Mesendoderm (in vitro differentiated cells): ENCODE measurements at regions not wholly inside any gene's neighbourhood (a gene's known extent, or its start where the extent isn't known, plus 50 kb on each side); places are given as distances from the start of the nearest gene placed in this dataset.
A peak's percentile ranks its signal among the peaks of the same experiment; 100 is the strongest.
"Not testable (repeated sequence)": the region's sequence is repeated elsewhere in the genome, so short reads cannot be mapped to it uniquely, and the experiment has no call there.

Source experiments
- DNase-seq: peaks from one replicate; pipeline ENCODE4 v3.0.0; 2013
- H2AK5ac ChIP-seq: 2 replicates; pipeline ENCODE4 v1.6.1; 2013; ENCODE audit warnings: low read length, inconsistent platforms
- H2BK120ac ChIP-seq: 2 replicates; pipeline ENCODE4 v1.6.1; 2013; ENCODE audit warnings: low read depth, mild to moderate bottlenecking, low read length, moderate library complexity, mixed read lengths
- H2BK15ac ChIP-seq: replicated peaks from 2 replicates; pipeline ENCODE4 v1.6.1; 2013; ENCODE audit warnings: low read depth, mild to moderate bottlenecking, moderate library complexity
- H2BK5ac ChIP-seq: 2 replicates; pipeline ENCODE4 v1.6.1; 2013; ENCODE audit warnings: low read length, inconsistent platforms
- H3K18ac ChIP-seq: 2 replicates; pipeline ENCODE4 v1.6.1; 2013; ENCODE audit warnings: mild to moderate bottlenecking, low read length, mixed read lengths
- H3K23ac ChIP-seq: one replicate; pipeline ENCODE4 v1.6.1; 2013; ENCODE audit warnings: low read length
- H3K27ac ChIP-seq: 2 replicates; pipeline ENCODE4 v1.5.1; 2013; ENCODE audit warnings: low read depth, mild to moderate bottlenecking, inconsistent platforms, low read length, moderate library complexity
- H3K27me3 ChIP-seq: 2 replicates; pipeline ENCODE4 v1.6.1; 2013; ENCODE audit warnings: low read length, control low read depth, mild to moderate bottlenecking, inconsistent platforms; ENCODE audit not compliant: insufficient read depth, poor library complexity
- H3K36me3 ChIP-seq: 2 replicates; pipeline ENCODE4 v1.6.1; 2013; ENCODE audit warnings: low read length, inconsistent platforms; ENCODE audit not compliant: control insufficient read depth, insufficient read depth
- H3K4ac ChIP-seq: one replicate; pipeline ENCODE4 v1.6.1; 2013; ENCODE audit warnings: low read depth, mild to moderate bottlenecking, low read length, moderate library complexity
- H3K4me1 ChIP-seq: 2 replicates; pipeline ENCODE4 v1.6.1; 2013; ENCODE audit warnings: low read depth, low read length, inconsistent platforms; ENCODE audit not compliant: control insufficient read depth
- H3K4me2 ChIP-seq: 2 replicates; pipeline ENCODE4 v1.6.1; 2013; ENCODE audit warnings: low read length
- H3K4me3 ChIP-seq: 2 replicates; pipeline ENCODE4 v1.5.1; 2013; ENCODE audit warnings: mild to moderate bottlenecking, low read length
- H3K56ac ChIP-seq: one replicate; pipeline ENCODE4 v1.6.1; 2013; ENCODE audit warnings: low read length
- H3K79me1 ChIP-seq: 2 replicates; pipeline ENCODE4 v1.6.1; 2013; ENCODE audit warnings: low read length, inconsistent platforms
- H3K79me2 ChIP-seq: 2 replicates; pipeline ENCODE4 v1.6.1; 2013; ENCODE audit warnings: mild to moderate bottlenecking, low read length; ENCODE audit not compliant: control insufficient read depth, insufficient read depth
- H3K9ac ChIP-seq: 2 replicates; pipeline ENCODE4 v1.6.1; 2013; ENCODE audit warnings: low read length, inconsistent platforms
- H4K5ac ChIP-seq: one replicate; pipeline ENCODE4 v1.6.1; 2013; ENCODE audit warnings: low read length
- H4K8ac ChIP-seq: one replicate; pipeline ENCODE4 v1.6.1; 2013; ENCODE audit warnings: low read depth, mild to moderate bottlenecking, control low read depth, low read length, moderate library complexity
- WGBS: extraction: QIAGEN DNeasy Blood & Tissue Kit; methylation state at CpG from one replicate; pipeline ENCODE4 v1.1.7; 2013; ENCODE audit warnings: low lambda C conversion rate, missing lambda C conversion rate; ENCODE audit not compliant: insufficient coverage; ENCODE audit errors: extremely low coverage; 5-methylcytosine and 5-hydroxymethylcytosine counted together

GRCh38 chr18:78800102-78800851 is 179.3 kb upstream of the SALL3 start:
- H2AK5ac ChIP-seq, H4K5ac ChIP-seq, H2BK5ac ChIP-seq, H3K79me1 ChIP-seq, H3K18ac ChIP-seq, H3K27ac ChIP-seq, H4K8ac ChIP-seq, DNase-seq, H3K4me3 ChIP-seq, H3K23ac ChIP-seq, H3K4ac ChIP-seq, H3K56ac ChIP-seq, H3K27me3 ChIP-seq, H3K9ac ChIP-seq, H3K36me3 ChIP-seq, H2BK120ac ChIP-seq, H2BK15ac ChIP-seq, H3K79me2 ChIP-seq, H3K4me2 ChIP-seq, H3K4me1 ChIP-seq: not testable (repeated sequence)
- WGBS: no CpG with 5 or more reads among the region's 14 CpGs

- no CpG with 5 or more reads among the region's 7 CpGs for WGBS
- no peak overlapping the region for H3K18ac ChIP-seq
- H2BK120ac ChIP-seq: no peak overlapping the region
- DNase-seq: no peak
- H3K4ac ChIP-seq: no peak overlapping the region
- no peak overlapping the region for H2BK15ac ChIP-seq
- no peaks in the 10 kb centered on the region for H3K36me3 ChIP-seq
- H2AK5ac ChIP-seq: no peak overlapping the region
- H3K23ac ChIP-seq: no peak overlapping the region
- no peaks in the 10 kb centered on the region for H3K79me1 ChIP-seq
- no peaks in the 10 kb centered on the region for H3K4me1 ChIP-seq
- H3K4me3 ChIP-seq: no peak overlapping the region
- H3K27me3 ChIP-seq: no peaks in the 10 kb centered on the region
- no peak overlapping the region for H2BK5ac ChIP-seq
- H4K5ac ChIP-seq: no peak overlapping the region
- H4K8ac ChIP-seq: no peak overlapping the region
- H3K9ac ChIP-seq: no peak overlapping the region
- peak overlapping the region; percentile 15 for H3K56ac ChIP-seq
- no peaks in the 10 kb centered on the region for H3K79me2 ChIP-seq
- no peak overlapping the region for H3K4me2 ChIP-seq
- H3K27ac ChIP-seq: no peak overlapping the region
Observed at GRCh38 chr18:78801011-78801410, 178.6 kb upstream of the SALL3 start.

GRCh38 chr18:78803104-78803503 is 176.5 kb upstream of the SALL3 start:
- H3K4me1 ChIP-seq: no peaks in the 10 kb centered on the region
- H3K36me3 ChIP-seq: no peaks in the 10 kb centered on the region
- no peak overlapping the region for H3K18ac ChIP-seq
- no peak overlapping the region for H3K56ac ChIP-seq
- H3K27me3 ChIP-seq: no peaks in the 10 kb centered on the region
- no peak overlapping the region for H3K9ac ChIP-seq
- no peak overlapping the region for H3K4ac ChIP-seq
- H2BK5ac ChIP-seq: no peak overlapping the region
- no CpG with 5 or more reads among the region's 9 CpGs for WGBS
- no peaks in the 10 kb centered on the region for H3K79me1 ChIP-seq
- no peak overlapping the region for H2BK15ac ChIP-seq
- no peak overlapping the region for H2BK120ac ChIP-seq
- no peak overlapping the region for H4K8ac ChIP-seq
- H2AK5ac ChIP-seq: no peak overlapping the region
- no peak overlapping the region for H3K23ac ChIP-seq
- no peak overlapping the region for H4K5ac ChIP-seq
- H3K4me3 ChIP-seq: no peak overlapping the region
- no peak overlapping the region for H3K4me2 ChIP-seq
- H3K79me2 ChIP-seq: no peaks in the 10 kb centered on the region
- no peak for DNase-seq
- H3K27ac ChIP-seq: no peak overlapping the region

- Histone ChIP-seq H3K36me3 (no peaks in the 10 kb centered on the region), H3K4ac (no peak overlapping the region), H3K18ac (no peak overlapping the region), H3K23ac (no peak overlapping the region), H3K27me3 (no peaks in the 10 kb centered on the region), H2BK120ac (no peak overlapping the region), H3K56ac (no peak overlapping the region), H3K4me3 (no peak overlapping the region), H3K27ac (no peak overlapping the region), H2BK15ac (no peak overlapping the region), H3K4me2 (no peak overlapping the region), H4K8ac (no peak overlapping the region), H3K4me1 (no peaks in the 10 kb centered on the region), H3K79me1 (no peaks in the 10 kb centered on the region), H3K9ac (no peak overlapping the region), H3K79me2 (no peaks in the 10 kb centered on the region), H2AK5ac (no peak overlapping the region), H4K5ac (no peak overlapping the region), H2BK5ac (no peak overlapping the region)
- no CpG with 5 or more reads among the region's 26 CpGs for WGBS
- DNase-seq: no peak
Observed at GRCh38 chr18:78804206-78805030, 175.2 kb upstream of the SALL3 start.

GRCh38 chr18:78805840-78806239 is 173.8 kb upstream of the SALL3 start:
- no peak overlapping the region for H2BK15ac ChIP-seq
- no peak overlapping the region for H4K8ac ChIP-seq
- no peak overlapping the region for H4K5ac ChIP-seq
- H3K23ac ChIP-seq: no peak overlapping the region
- H2BK120ac ChIP-seq: no peak overlapping the region
- H3K36me3 ChIP-seq: no peaks in the 10 kb centered on the region
- H3K9ac ChIP-seq: no peak overlapping the region
- H2AK5ac ChIP-seq: no peak overlapping the region
- no peak overlapping the region for H3K4me2 ChIP-seq
- H3K27me3 ChIP-seq: no peaks in the 10 kb centered on the region
- no peak overlapping the region for H2BK5ac ChIP-seq
- H3K4ac ChIP-seq: no peak overlapping the region
- DNase-seq: no peak
- H3K27ac ChIP-seq: no peak overlapping the region
- no peak overlapping the region for H3K18ac ChIP-seq
- H3K4me1 ChIP-seq: no peaks in the 10 kb centered on the region
- no peaks in the 10 kb centered on the region for H3K79me1 ChIP-seq
- H3K56ac ChIP-seq: no peak overlapping the region
- WGBS: no CpG with 5 or more reads among the region's 8 CpGs
- no peak overlapping the region for H3K4me3 ChIP-seq
- H3K79me2 ChIP-seq: no peaks in the 10 kb centered on the region
